D721Med (cell line): ENCODE measurements at regions not wholly inside any gene's neighbourhood (a gene's known extent, or its start where the extent isn't known, plus 50 kb on each side); places are given as distances from the start of the nearest gene placed in this dataset.
"Not testable (repeated sequence)": the region's sequence is repeated elsewhere in the genome, so short reads cannot be mapped to it uniquely, and the experiment has no call there.

Experiments
- DNase-seq: peaks from one replicate; pipeline ENCODE4 v3.0.0; 2011; ENCODE audit warnings: low spot score; ENCODE audit not compliant: insufficient read length
- FAIRE-seq: peaks from 2 replicates; lab custom pipeline; 2011; peaks lifted over from hg19 to GRCh38; lab: Jason Lieb, UNC
- TF ChIP-seq, protein P1 (sequence below): IDR thresholded peaks from 2 replicates; pipeline ENCODE4 v1.5.1; 2012; ENCODE audit warnings: mild to moderate bottlenecking, control low read depth; ENCODE audit not compliant: insufficient read depth; ENCODE audit errors: missing control alignments

DNA sequence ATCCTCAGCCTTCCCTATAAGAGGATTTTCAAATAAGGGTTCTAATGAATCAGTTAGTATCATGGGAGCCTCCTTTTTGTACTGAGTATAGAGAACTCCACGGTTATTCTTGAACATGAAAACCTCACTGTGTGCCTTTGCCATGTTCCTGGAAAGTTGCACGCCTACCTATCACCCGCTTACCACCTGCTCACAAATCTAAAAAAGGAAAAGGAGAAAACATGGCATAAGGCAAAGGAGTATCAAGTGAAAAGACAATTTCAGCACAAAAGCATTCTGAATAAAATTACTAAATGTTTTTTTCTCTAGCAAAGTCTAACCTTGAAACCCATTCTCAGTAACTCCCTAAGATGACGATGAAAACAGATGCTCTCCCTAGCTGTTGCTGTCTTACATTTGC is 511.8 kb upstream of the API5 start:
- FAIRE-seq (no peak), DNase-seq (no peak)
- TF ChIP-seq, protein P1, sequence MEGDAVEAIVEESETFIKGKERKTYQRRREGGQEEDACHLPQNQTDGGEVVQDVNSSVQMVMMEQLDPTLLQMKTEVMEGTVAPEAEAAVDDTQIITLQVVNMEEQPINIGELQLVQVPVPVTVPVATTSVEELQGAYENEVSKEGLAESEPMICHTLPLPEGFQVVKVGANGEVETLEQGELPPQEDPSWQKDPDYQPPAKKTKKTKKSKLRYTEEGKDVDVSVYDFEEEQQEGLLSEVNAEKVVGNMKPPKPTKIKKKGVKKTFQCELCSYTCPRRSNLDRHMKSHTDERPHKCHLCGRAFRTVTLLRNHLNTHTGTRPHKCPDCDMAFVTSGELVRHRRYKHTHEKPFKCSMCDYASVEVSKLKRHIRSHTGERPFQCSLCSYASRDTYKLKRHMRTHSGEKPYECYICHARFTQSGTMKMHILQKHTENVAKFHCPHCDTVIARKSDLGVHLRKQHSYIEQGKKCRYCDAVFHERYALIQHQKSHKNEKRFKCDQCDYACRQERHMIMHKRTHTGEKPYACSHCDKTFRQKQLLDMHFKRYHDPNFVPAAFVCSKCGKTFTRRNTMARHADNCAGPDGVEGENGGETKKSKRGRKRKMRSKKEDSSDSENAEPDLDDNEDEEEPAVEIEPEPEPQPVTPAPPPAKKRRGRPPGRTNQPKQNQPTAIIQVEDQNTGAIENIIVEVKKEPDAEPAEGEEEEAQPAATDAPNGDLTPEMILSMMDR, result no peak

DNA sequence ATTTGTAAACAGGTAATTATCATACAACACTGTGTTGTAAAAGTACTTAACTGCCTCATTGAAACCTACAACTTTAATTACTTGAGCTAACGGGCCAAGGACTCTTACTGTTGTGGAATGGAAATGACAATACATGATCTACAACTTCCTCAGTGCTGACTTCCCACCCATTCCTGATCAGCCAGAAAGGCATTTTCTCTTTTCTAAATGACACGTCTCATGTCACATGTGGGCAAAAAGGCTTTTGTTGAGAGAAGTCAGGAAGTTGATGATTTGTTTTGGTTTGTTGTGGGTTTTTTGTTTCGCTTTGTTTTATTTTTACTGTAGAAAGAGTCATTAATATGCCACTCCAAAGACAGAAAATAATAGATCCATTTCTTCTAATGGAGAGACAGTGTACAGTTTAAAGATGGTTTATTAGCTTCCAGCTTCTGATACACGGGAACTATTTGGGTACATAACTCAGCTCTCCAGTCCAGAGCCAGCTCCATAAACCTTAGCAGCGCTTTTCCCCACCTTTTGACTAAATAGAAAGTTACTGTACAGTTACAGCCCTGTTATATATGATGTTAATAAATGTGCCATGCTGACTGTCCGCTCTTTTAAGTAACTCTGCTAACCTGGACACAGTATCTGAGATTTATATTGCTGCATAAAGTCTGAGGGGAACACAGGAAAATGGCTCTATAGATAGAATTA is 509.4 kb upstream of the API5 start:
- no peak for FAIRE-seq
- TF ChIP-seq, protein P1, result no peak
- no peak for DNase-seq

GRCh38 chr11:42806191-42806590 is 505.6 kb upstream of the API5 start:
- TF ChIP-seq, protein P1, result no peak
- DNase-seq (no peak), FAIRE-seq (no peak)

GRCh38 chr11:42812361-42812760 is 499.4 kb upstream of the API5 start:
- no peak for FAIRE-seq
- TF ChIP-seq, protein P1, result no peak
- DNase-seq, result no peak

DNA sequence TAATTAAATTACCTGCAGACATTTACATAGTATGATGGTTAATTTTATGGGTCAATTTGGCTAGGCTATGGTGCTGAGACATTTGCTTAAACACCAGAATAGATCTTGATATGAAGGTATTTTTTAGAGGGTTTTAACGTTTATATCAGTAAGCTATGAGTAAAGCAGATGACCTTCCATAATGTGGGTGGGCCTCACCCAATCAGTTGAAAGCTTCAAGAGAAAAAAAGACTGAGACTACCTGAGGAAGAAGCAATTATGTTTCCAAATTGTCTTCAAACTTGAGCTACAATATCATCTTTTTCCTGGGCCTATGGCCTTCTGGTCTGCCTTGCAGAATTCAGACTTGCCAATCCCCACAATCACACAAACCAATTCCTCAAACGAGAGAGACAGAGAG is 498.8 kb upstream of the API5 start:
- TF ChIP-seq, protein P1, result no peak
- DNase-seq (no peak), FAIRE-seq (no peak)

DNA sequence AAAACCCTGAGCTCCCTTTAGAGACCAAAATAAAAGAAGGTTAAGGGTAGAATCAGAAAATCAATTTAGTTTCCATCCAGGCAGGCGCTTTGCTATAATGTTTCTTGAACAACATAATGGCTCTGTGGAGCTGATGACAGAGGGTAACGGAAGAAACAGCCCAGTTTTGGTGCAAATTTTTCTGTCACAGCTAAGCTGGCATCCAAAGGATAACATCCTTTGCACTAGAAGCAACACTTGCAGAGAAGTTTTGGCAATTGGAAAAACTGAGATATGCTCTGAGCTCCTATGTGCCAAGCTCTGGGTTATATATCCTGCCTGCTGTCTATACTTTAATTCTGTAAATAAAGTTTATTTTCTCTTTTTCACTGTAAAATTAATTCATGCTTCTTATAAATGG is 495.3 kb upstream of the API5 start:
- DNase-seq, result no peak
- no peak for FAIRE-seq
- TF ChIP-seq, protein P1, result no peak

DNA sequence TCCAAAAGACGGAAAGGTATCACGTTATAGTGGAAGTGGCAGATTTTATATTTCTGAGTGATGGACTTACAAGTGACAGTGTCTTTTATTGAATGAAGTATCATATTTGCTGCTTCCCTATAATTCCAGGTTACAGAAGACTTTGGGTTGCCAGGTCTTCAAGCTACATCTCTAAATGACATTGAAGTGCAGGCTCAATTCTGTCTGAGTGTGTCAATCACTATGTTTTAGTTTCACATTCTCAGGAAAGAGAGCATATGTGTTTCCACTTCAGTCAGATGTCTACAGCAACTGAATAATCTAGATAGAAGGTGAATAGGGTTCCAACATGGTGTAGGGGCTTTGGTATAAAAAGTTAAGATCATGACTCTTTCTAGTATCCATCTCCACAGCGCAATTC is 492.7 kb upstream of the API5 start:
- DNase-seq (no peak), FAIRE-seq (no peak)
- TF ChIP-seq, protein P1, result no peak

GRCh38 chr11:42822188-42822587 is 489.6 kb upstream of the API5 start:
- not testable (repeated sequence) for FAIRE-seq

More at GRCh38 chr11:42822188-42822587, 489.6 kb upstream of the API5 start:
- DNase-seq, result not testable (repeated sequence)
